OCI-LY1 (cell line): ENCODE measurements at regions not wholly inside any gene's neighbourhood (a gene's known extent, or its start where the extent isn't known, plus 50 kb on each side); places are given as distances from the start of the nearest gene placed in this dataset.
A peak's percentile ranks its signal among the peaks of the same experiment; 100 is the strongest.

ENCODE experiments used
- H2AFZ ChIP-seq: fragments of 200-600 bp; sonication (generic), shearing (Covaris generic); 2 replicates; pipeline ENCODE4 v1.6.0; 2014; ENCODE audit warnings: antibody characterized with exemption, mild to moderate bottlenecking, low read length
- H3F3A ChIP-seq: fragments of 200-600 bp; sonication (generic), shearing (Covaris generic); 2 replicates; pipeline ENCODE4 v1.6.0; 2014; ENCODE audit warnings: mild to moderate bottlenecking, antibody characterized with exemption, low read length, moderate library complexity; ENCODE audit not compliant: insufficient read depth
- H3K27ac ChIP-seq: fragments of 200-600 bp; sonication (generic); 2 replicates; pipeline ENCODE4 v1.5.1; 2014; ENCODE audit warnings: low read length, mixed run types, mild to moderate bottlenecking, low read depth; ENCODE audit not compliant: poor library complexity, severe bottlenecking
- H3K27me3 ChIP-seq: fragments of 200-600 bp; sonication (generic); 2 replicates; pipeline ENCODE4 v1.6.0; 2014; ENCODE audit warnings: antibody characterized with exemption, mild to moderate bottlenecking, low read length, moderate library complexity; ENCODE audit not compliant: insufficient read depth
- H3K36me3 ChIP-seq: fragments of 200-600 bp; sonication (generic); 2 replicates; pipeline ENCODE4 v1.6.1; 2014; ENCODE audit warnings: mild to moderate bottlenecking, antibody characterized with exemption, low read length, moderate library complexity, mixed read lengths; ENCODE audit not compliant: insufficient read depth
- H3K4me1 ChIP-seq: fragments of 200-600 bp; sonication (generic); 2 replicates; pipeline ENCODE4 v1.5.1; 2014; ENCODE audit warnings: mild to moderate bottlenecking, low read length, moderate library complexity; ENCODE audit not compliant: insufficient read depth, severe bottlenecking
- H3K4me2 ChIP-seq: fragments of 200-600 bp; sonication (generic), shearing (Covaris generic); 2 replicates; pipeline ENCODE4 v1.6.1; 2014; ENCODE audit warnings: low read length
- H3K4me3 ChIP-seq: fragments of 200-600 bp; sonication (generic); 2 replicates; pipeline ENCODE4 v1.5.1; 2014; ENCODE audit warnings: low read length, low read depth, mild to moderate bottlenecking, mixed read lengths; ENCODE audit not compliant: poor library complexity, severe bottlenecking
- H3K79me2 ChIP-seq: fragments of 200-600 bp; shearing (Covaris generic); 2 replicates; pipeline ENCODE4 v1.6.1; 2016; ENCODE audit warnings: mixed run types, low read length, mixed read lengths; ENCODE audit not compliant: insufficient read depth
- H3K9ac ChIP-seq: fragments of 200-600 bp; sonication (generic), shearing (Covaris generic); 2 replicates; pipeline ENCODE4 v1.6.1; 2014; ENCODE audit warnings: mild to moderate bottlenecking, low read length, mixed read lengths
- H3K9me2 ChIP-seq: fragments of 200-600 bp; sonication (generic), shearing (Covaris generic); 2 replicates; pipeline ENCODE4 v1.6.1; 2014; ENCODE audit warnings: low read depth, mild to moderate bottlenecking, low read length, mixed read lengths
- H3K9me3 ChIP-seq: fragments of 200-600 bp; shearing (Covaris generic); 2 replicates; pipeline ENCODE4 v1.6.1; 2014; ENCODE audit warnings: low read length, mixed read lengths
- H4K20me1 ChIP-seq: fragments of 200-600 bp; sonication (generic), shearing (Covaris generic); 2 replicates; pipeline ENCODE4 v1.6.0; 2016; ENCODE audit warnings: mild to moderate bottlenecking, low read length; ENCODE audit not compliant: insufficient read depth
- EZH2 ChIP-seq: fragments of 200-600 bp; sonication (generic), shearing (Covaris generic); IDR thresholded peaks from 2 replicates; pipeline ENCODE4 v1.8.0; 2017; ENCODE audit warnings: borderline replicate concordance, mixed run types, mild to moderate bottlenecking, antibody characterized with exemption, low read length, moderate library complexity, mixed read lengths
- TF ChIP-seq, protein P1 (sequence below): fragments of 200-600 bp; sonication (generic), shearing (Covaris generic); IDR thresholded peaks from 2 replicates; pipeline ENCODE4 v1.5.1; 2017; ENCODE audit warnings: mild to moderate bottlenecking, antibody characterized with exemption, low read length, moderate library complexity, mixed read lengths

DNA sequence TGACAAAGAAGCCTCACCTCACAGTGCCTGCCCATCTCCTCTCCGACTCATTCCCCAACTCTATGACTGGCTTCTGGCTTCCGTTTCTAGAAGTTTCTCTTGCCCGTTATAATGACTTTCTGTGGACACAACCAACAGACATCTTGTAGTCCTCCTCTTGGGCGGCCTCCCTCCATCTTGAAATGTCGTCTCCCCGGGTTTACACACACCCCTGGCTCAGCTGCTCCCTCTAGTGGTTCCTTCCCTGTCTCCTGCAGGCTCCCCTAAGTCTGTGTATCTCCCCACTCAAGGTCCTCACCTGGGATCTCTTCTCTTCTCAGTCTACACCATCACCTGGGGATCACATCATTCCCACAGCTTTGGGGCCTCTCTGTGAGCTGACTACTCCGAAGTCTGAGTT lies 123.4 kb upstream of the NEBL start:
- H3F3A ChIP-seq, result no peaks in the 10 kb centered on the region
- no peaks in the 10 kb centered on the region for H3K4me1 ChIP-seq
- no peaks in the 10 kb centered on the region for H3K9me2 ChIP-seq
- no peak overlapping the region for H3K4me3 ChIP-seq
- no peaks in the 10 kb centered on the region for H3K27me3 ChIP-seq
- H3K4me2 ChIP-seq, result no peak overlapping the region; the same call in 1 of the 2 replicates
- no peak for TF ChIP-seq EZH2
- TF ChIP-seq, protein P1, sequence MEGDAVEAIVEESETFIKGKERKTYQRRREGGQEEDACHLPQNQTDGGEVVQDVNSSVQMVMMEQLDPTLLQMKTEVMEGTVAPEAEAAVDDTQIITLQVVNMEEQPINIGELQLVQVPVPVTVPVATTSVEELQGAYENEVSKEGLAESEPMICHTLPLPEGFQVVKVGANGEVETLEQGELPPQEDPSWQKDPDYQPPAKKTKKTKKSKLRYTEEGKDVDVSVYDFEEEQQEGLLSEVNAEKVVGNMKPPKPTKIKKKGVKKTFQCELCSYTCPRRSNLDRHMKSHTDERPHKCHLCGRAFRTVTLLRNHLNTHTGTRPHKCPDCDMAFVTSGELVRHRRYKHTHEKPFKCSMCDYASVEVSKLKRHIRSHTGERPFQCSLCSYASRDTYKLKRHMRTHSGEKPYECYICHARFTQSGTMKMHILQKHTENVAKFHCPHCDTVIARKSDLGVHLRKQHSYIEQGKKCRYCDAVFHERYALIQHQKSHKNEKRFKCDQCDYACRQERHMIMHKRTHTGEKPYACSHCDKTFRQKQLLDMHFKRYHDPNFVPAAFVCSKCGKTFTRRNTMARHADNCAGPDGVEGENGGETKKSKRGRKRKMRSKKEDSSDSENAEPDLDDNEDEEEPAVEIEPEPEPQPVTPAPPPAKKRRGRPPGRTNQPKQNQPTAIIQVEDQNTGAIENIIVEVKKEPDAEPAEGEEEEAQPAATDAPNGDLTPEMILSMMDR, result peak; percentile 84
- no peak overlapping the region for H3K27ac ChIP-seq
- no peaks in the 10 kb centered on the region for H3K9me3 ChIP-seq
- H3K79me2 ChIP-seq, result no peaks in the 10 kb centered on the region
- H4K20me1 ChIP-seq, result no peaks in the 10 kb centered on the region
- no peaks in the 10 kb centered on the region for H3K36me3 ChIP-seq
- no peak overlapping the region for H3K9ac ChIP-seq
- H2AFZ ChIP-seq, result peak overlapping the region; percentile 78; the same call in 1 of the 2 replicates

DNA sequence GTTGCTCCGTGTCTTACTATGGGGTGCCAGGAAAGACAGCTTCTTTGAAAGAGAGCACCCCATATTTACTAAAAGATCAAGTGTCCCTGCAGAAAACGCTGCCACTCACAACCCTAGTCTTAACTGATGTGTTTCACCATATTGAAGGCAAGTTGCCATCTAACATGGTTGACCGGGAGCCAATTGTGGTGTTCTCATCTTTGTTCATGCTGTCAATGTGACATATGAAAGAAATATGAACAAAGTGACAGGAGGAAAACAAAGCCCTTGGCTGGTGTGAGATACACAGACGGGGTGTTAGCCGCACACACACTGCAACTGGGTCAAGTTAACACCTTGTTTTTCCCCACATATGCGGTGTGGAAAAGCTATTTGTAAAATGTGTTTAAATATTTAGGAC lies 122.3 kb upstream of the NEBL start:
- H3K9me2 ChIP-seq, result no peaks in the 10 kb centered on the region
- TF ChIP-seq EZH2, result no peak
- TF ChIP-seq, protein P1, result no peak
- no peaks in the 10 kb centered on the region for H4K20me1 ChIP-seq
- no peaks in the 10 kb centered on the region for H3K4me1 ChIP-seq
- H3K9ac ChIP-seq, result no peak overlapping the region
- H3K27me3 ChIP-seq, result no peaks in the 10 kb centered on the region
- no peaks in the 10 kb centered on the region for H3K9me3 ChIP-seq
- H2AFZ ChIP-seq, result no peak overlapping the region
- no peaks in the 10 kb centered on the region for H3F3A ChIP-seq
- no peaks in the 10 kb centered on the region for H3K36me3 ChIP-seq
- H3K79me2 ChIP-seq, result no peaks in the 10 kb centered on the region
- no peak overlapping the region for H3K4me3 ChIP-seq
- H3K4me2 ChIP-seq, result no peak overlapping the region
- no peak overlapping the region for H3K27ac ChIP-seq

DNA sequence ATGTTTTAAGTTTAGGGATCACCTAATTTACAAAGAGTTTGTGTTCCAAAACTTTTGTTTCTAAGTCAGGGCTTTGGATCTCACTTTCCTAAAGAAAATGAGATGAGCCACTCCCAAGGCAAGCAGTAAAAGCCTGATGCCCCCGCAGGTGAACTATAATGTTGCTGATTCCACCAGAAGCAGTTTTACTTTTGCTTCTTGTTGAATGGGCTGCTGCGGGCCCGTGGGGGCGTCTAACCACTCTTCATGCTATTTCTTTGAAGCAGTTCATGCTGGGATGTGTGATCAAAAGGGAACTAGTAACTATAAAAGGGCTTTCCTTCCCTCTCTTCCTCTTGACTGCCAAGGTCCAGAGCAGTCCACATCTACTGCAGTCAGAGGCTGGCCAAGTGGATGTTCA lies 118.7 kb upstream of the NEBL start:
- Histone ChIP-seq H3F3A (no peaks in the 10 kb centered on the region), H3K79me2 (no peaks in the 10 kb centered on the region), H3K27me3 (no peaks in the 10 kb centered on the region), H3K9me2 (no peaks in the 10 kb centered on the region), H2AFZ (no peak overlapping the region), H3K27ac (no peak overlapping the region), H3K9me3 (no peaks in the 10 kb centered on the region), H3K36me3 (no peaks in the 10 kb centered on the region), H3K9ac (no peak overlapping the region), H3K4me3 (no peak overlapping the region), H3K4me2 (no peak overlapping the region), H3K4me1 (no peaks in the 10 kb centered on the region), H4K20me1 (no peaks in the 10 kb centered on the region)
- no peak for TF ChIP-seq EZH2
- TF ChIP-seq, protein P1, result no peak
